Endothelial cell of umbilical vein (primary cell): ENCODE measurements at regions not wholly inside any gene's neighbourhood (a gene's known extent, or its start where the extent isn't known, plus 50 kb on each side); places are given as distances from the start of the nearest gene placed in this dataset.

Source experiments
- CTCF ChIP-seq, 2 donors: IDR thresholded peaks; 1 replicate in 1 of 2; 2 replicates in 1 of 2; pipeline ENCODE4 v1.5.1; 2011; ENCODE audit warnings: low read length in 2 of 2, mild to moderate bottlenecking in 2 of 2, moderate library complexity in 2 of 2, control low read depth in 1 of 2, inconsistent platforms in 1 of 2, low read depth in 1 of 2; ENCODE audit not compliant: insufficient read depth in 1 of 2; ENCODE audit errors: extremely low read depth in 1 of 2
- POLR2A ChIP-seq: IDR thresholded peaks from 2 replicates; pipeline ENCODE4 v1.6.1; 2012; ENCODE audit warnings: low read depth, mild to moderate bottlenecking, control low read depth, low read length
- POLR2AphosphoS5 ChIP-seq: IDR thresholded peaks from 2 replicates; pipeline ENCODE4 v1.6.1; 2012; ENCODE audit warnings: low read depth, mild to moderate bottlenecking, control low read depth, low read length, moderate library complexity; ENCODE audit not compliant: insufficient read depth

GRCh38 chr3:80807577-80807976, 953.9 kb downstream of the GBE1 start:
- no peak for TF ChIP-seq CTCF (IDR thresholded peaks at IDR 0.05; ENCODE audit: extremely low read depth in 1 of 2, insufficient read depth in 1 of 2, low read depth in 1 of 2, low read length in 2 of 2)
- no peak for TF ChIP-seq POLR2A
- TF ChIP-seq POLR2AphosphoS5 = no peak
